LNCAP (cell line): ENCODE measurements at regions not wholly inside any gene's neighbourhood (a gene's known extent, or its start where the extent isn't known, plus 50 kb on each side); places are given as distances from the start of the nearest gene placed in this dataset.

Source experiments
- CTCF ChIP-seq: fragments of 450-650 bp; IDR thresholded peaks from 2 replicates; pipeline ENCODE4 v1.5.1; 2017; ENCODE audit warnings: mild to moderate bottlenecking

GRCh38 chr5:73312872-73313510 is 135.6 kb downstream of the FOXD1 start:
- no peak for TF ChIP-seq CTCF

- no peak for TF ChIP-seq CTCF
These were observed 136.3 kb downstream of the FOXD1 start for GRCh38 chr5:73312146-73312871.

GRCh38 chr5:73311291-73312110 is 137.1 kb downstream of the FOXD1 start:
- no peak for TF ChIP-seq CTCF

- no peak for TF ChIP-seq CTCF
These were observed 134.8 kb downstream of the TMEM174 start for GRCh38 chr5:73307645-73308355.

GRCh38 chr5:73306741-73307275 is 133.8 kb downstream of the TMEM174 start:
- TF ChIP-seq CTCF, result no peak

- TF ChIP-seq CTCF, result no peak
These were observed 133.2 kb downstream of the TMEM174 start for GRCh38 chr5:73306078-73306719.
